ENCODE measurements at regions not wholly inside any gene's neighbourhood (a gene's known extent, or its start where the extent isn't known, plus 50 kb on each side); places are given as distances from the start of the nearest gene placed in this dataset.
"Not testable (repeated sequence)": the region's sequence is repeated elsewhere in the genome, so short reads cannot be mapped to it uniquely, and the experiment has no call there.

DNA sequence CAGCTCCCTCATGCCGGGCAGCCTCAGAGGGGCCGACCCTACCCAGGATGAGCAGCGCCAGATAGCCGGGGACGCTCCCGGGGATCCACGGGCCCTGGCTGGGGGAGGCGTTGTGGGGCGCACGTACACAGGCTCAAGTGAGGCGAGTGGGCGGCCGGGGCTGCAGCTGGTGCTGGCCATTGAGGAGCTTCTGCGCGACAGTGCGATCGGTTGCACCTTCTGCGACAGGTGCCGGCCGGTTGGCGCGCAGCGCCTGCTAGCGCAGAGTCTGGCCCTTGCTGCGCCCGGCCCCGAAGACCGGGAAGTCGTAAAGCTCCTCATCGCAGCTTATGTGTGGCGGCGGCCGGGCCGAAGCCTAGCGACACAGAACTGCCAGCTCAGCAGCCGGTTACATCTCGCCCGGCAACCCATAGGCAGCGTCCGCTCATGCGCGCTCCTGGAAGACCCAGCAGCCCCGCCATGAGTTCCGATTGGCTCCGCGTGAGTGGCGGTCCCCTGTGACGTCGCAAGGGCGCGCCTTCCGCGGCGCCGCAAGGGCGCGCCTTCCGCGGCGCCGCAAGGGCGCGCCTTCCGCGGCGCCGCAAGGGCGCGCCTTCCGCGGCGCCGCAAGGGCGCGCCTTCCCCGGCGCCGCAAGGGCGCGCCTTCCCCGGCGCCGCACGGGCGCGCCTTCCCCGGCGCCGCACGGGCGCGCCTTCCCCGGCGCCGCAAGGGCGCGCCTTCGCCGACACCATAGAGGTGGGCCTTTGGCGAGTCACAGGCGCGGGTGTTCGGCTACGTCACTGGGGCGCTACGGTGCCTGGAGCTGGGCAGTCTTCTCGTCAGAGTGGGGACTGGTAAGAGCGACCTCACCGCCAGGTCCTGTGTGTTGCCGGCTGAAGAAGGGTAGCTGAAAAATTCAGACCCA lies 308.6 kb downstream of the ZNF37A start:
- 95% methylated on average over 103 of the region's 110 CpGs for WGBS

DNA sequence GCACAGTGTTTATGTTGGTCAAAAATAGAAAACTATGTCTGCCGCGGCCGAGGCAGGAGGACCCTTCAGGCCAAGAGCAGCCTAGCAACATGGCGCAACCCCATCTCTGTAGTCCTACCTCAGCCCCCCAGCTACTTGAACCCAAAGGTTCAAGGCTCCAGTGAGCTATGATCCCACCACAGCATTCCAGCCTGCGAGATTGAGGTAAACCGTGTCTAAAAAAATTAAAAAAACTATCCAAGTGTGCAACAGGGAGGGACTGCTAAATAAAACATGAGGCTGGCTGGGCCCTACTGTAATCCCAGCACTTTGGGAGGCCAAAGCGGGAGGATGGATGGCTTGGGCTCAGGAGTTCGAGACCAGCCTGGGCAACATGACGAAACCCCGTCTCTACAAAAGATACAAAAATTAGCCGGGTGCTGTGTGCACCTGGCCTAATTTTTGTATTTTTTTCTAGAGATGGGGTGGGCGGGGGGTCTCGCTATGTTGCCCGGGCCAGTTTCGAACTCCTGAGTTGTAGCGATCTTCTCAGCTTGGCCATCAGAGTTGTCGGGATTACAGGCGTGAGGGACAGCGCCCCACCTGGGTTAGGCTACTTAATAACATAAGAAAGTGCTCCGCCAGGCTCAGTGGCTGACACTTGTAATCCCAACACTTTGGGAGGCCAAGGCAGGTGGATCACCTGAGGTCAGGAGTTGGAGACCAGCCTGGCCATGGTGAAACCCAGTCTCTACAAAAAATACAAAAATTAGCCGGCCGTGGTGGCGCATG lies 309.4 kb downstream of the ZNF37A start:
- not testable (repeated sequence) for H4K8ac ChIP-seq (ENCODE audit: low read length); H3K4me2 ChIP-seq (ENCODE audit: low read length, poor library complexity, severe bottlenecking); H2BK5ac ChIP-seq (ENCODE audit: low read depth, low read length, poor library complexity, severe bottlenecking); H3K27ac ChIP-seq (ENCODE audit: low read length, poor library complexity, severe bottlenecking); H3K36me3 ChIP-seq (ENCODE audit: control insufficient read depth in 1 of 2, insufficient read depth in 2 of 2, low read depth in 1 of 2, low read length in 2 of 2); H3K14ac ChIP-seq (ENCODE audit: low read length in 2 of 2); H2AK5ac ChIP-seq (ENCODE audit: low read length, severe bottlenecking); H3K18ac ChIP-seq (ENCODE audit: low read depth in 1 of 2, low read length in 2 of 2); H2BK12ac ChIP-seq (ENCODE audit: low read length in 2 of 2); H3K4ac ChIP-seq (ENCODE audit: low read depth in 1 of 2, low read length in 2 of 2); H3K27me3 ChIP-seq (ENCODE audit: control insufficient read depth in 1 of 2, insufficient read depth in 1 of 2, low read length in 2 of 2); H2AFZ ChIP-seq (ENCODE audit: low read depth, low read length); H3K9me3 ChIP-seq (ENCODE audit: control insufficient read depth, low read length); H2BK15ac ChIP-seq (ENCODE audit: low read depth, poor library complexity, severe bottlenecking); H3K23ac ChIP-seq (ENCODE audit: low read length in 2 of 2); H3K79me1 ChIP-seq (replicated peaks; ENCODE audit: low read length, poor library complexity, severe bottlenecking); DNase-seq; H4K91ac ChIP-seq (ENCODE audit: low read length); H2BK120ac ChIP-seq (ENCODE audit: low read depth, low read length); H3K4me1 ChIP-seq (ENCODE audit: control insufficient read depth, insufficient read depth, low read depth, low read length)
- Histone ChIP-seq H3K9ac (ENCODE audit: low read length) (peak overlapping the region; percentile 92), H3K4me3 (ENCODE audit: insufficient read depth in 1 of 2, low read depth in 1 of 2, low read length in 2 of 2) (peak overlapping the region in 1 of 2 experiments; percentile 78)
- 86% methylated on average over 20 of the region's 23 CpGs for WGBS

More for the DNA sequence above, 308.6 kb downstream of the ZNF37A start:
- not testable (repeated sequence) for H3K9me3 ChIP-seq (ENCODE audit: control insufficient read depth, low read length); DNase-seq; H4K91ac ChIP-seq (ENCODE audit: low read length); H2BK12ac ChIP-seq (ENCODE audit: low read length in 2 of 2); H3K27ac ChIP-seq (ENCODE audit: low read length, poor library complexity, severe bottlenecking); H2BK120ac ChIP-seq (ENCODE audit: low read depth, low read length); H3K4me1 ChIP-seq (ENCODE audit: control insufficient read depth, insufficient read depth, low read depth, low read length); H3K4me2 ChIP-seq (ENCODE audit: low read length, poor library complexity, severe bottlenecking); H2BK15ac ChIP-seq (ENCODE audit: low read depth, poor library complexity, severe bottlenecking); H2AK5ac ChIP-seq (ENCODE audit: low read length, severe bottlenecking); H3K27me3 ChIP-seq (ENCODE audit: control insufficient read depth in 1 of 2, insufficient read depth in 1 of 2, low read length in 2 of 2); H3K18ac ChIP-seq (ENCODE audit: low read depth in 1 of 2, low read length in 2 of 2); H2AFZ ChIP-seq (ENCODE audit: low read depth, low read length); H3K4ac ChIP-seq (ENCODE audit: low read depth in 1 of 2, low read length in 2 of 2); H4K8ac ChIP-seq (ENCODE audit: low read length); H3K36me3 ChIP-seq (ENCODE audit: control insufficient read depth in 1 of 2, insufficient read depth in 2 of 2, low read depth in 1 of 2, low read length in 2 of 2); H3K79me1 ChIP-seq (replicated peaks; ENCODE audit: low read length, poor library complexity, severe bottlenecking); H3K14ac ChIP-seq (ENCODE audit: low read length in 2 of 2); H3K23ac ChIP-seq (ENCODE audit: low read length in 2 of 2); H2BK5ac ChIP-seq (ENCODE audit: low read depth, low read length, poor library complexity, severe bottlenecking)
- Histone ChIP-seq H3K9ac (ENCODE audit: low read length) (peak overlapping the region; percentile 92), H3K4me3 (ENCODE audit: insufficient read depth in 1 of 2, low read depth in 1 of 2, low read length in 2 of 2) (peak overlapping the region in 1 of 2 experiments; percentile 86)

DNA sequence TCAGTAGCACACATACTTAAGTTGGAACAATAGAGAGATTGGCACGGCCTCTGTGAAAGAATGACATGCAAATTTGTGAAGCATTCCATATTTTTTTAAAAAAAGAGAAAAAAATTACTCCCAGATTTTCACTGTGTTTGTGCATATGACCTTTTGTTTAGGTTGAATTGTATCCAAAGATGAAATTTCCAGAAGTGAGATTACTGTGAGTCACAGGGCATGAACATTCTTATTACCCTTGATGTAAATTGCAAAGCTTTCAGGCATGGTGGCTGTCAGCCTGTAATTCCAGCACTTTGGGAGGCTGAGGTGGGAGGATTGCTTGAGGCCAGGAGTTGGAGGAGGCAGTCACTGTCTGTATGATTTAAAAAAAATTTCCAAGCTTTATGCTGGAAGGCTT lies 329.5 kb downstream of the ZNF37A start:
- H4K8ac ChIP-seq (ENCODE audit: low read length); H3K27me3 ChIP-seq (ENCODE audit: control insufficient read depth in 1 of 2, insufficient read depth in 1 of 2, low read length in 2 of 2); H3K14ac ChIP-seq (ENCODE audit: low read length in 2 of 2); DNase-seq; H3K4me1 ChIP-seq (ENCODE audit: control insufficient read depth, insufficient read depth, low read depth, low read length); H3K36me3 ChIP-seq (ENCODE audit: control insufficient read depth in 1 of 2, insufficient read depth in 2 of 2, low read depth in 1 of 2, low read length in 2 of 2); H2BK12ac ChIP-seq (ENCODE audit: low read length in 2 of 2); H3K4me2 ChIP-seq (ENCODE audit: low read length, poor library complexity, severe bottlenecking); H4K91ac ChIP-seq (ENCODE audit: low read length); H2BK120ac ChIP-seq (ENCODE audit: low read depth, low read length); H2BK15ac ChIP-seq (ENCODE audit: low read depth, poor library complexity, severe bottlenecking); H3K18ac ChIP-seq (ENCODE audit: low read depth in 1 of 2, low read length in 2 of 2); H2AK5ac ChIP-seq (ENCODE audit: low read length, severe bottlenecking); H3K4ac ChIP-seq (ENCODE audit: low read depth in 1 of 2, low read length in 2 of 2); H3K27ac ChIP-seq (ENCODE audit: low read length, poor library complexity, severe bottlenecking); H3K9ac ChIP-seq (ENCODE audit: low read length); H2BK5ac ChIP-seq (ENCODE audit: low read depth, low read length, poor library complexity, severe bottlenecking); H3K23ac ChIP-seq (ENCODE audit: low read length in 2 of 2); H2AFZ ChIP-seq (ENCODE audit: low read depth, low read length); H3K4me3 ChIP-seq (ENCODE audit: insufficient read depth in 1 of 2, low read depth in 1 of 2, low read length in 2 of 2); H3K9me3 ChIP-seq (ENCODE audit: control insufficient read depth, low read length); H3K79me1 ChIP-seq (replicated peaks; ENCODE audit: low read length, poor library complexity, severe bottlenecking): not testable (repeated sequence)
- no CpG with 5 or more reads among the region's 1 CpG for WGBS

DNA sequence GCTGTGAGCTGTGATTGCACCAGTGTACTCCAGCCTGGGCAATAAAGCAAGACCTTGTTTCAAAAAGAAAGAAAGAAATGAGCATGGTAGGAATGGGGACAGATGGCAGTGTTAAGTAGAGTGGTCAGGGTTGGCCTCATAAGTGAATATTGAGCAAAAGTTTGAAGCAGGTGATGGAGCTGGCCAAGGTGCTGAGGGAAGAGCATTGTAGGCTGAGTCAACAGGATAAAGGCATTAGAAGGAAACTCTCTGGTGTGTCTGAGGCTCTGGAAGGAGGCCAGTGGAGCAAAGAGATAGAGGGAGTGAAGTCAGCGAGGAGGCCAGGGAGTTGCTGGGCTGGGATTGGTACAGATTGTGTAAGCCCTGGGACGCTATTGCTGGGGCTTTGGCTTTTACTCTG lies 336.1 kb downstream of the ZNF37A start:
- not testable (repeated sequence) for DNase-seq; H3K36me3 ChIP-seq (ENCODE audit: control insufficient read depth in 1 of 2, insufficient read depth in 2 of 2, low read depth in 1 of 2, low read length in 2 of 2); H2BK5ac ChIP-seq (ENCODE audit: low read depth, low read length, poor library complexity, severe bottlenecking); H4K8ac ChIP-seq (ENCODE audit: low read length); H3K4ac ChIP-seq (ENCODE audit: low read depth in 1 of 2, low read length in 2 of 2); H2AFZ ChIP-seq (ENCODE audit: low read depth, low read length); H2BK15ac ChIP-seq (ENCODE audit: low read depth, poor library complexity, severe bottlenecking); H3K23ac ChIP-seq (ENCODE audit: low read length in 2 of 2); H3K18ac ChIP-seq (ENCODE audit: low read depth in 1 of 2, low read length in 2 of 2); H2AK5ac ChIP-seq (ENCODE audit: low read length, severe bottlenecking); H2BK12ac ChIP-seq (ENCODE audit: low read length in 2 of 2); H3K27me3 ChIP-seq (ENCODE audit: control insufficient read depth in 1 of 2, insufficient read depth in 1 of 2, low read length in 2 of 2); H3K9ac ChIP-seq (ENCODE audit: low read length); H3K4me2 ChIP-seq (ENCODE audit: low read length, poor library complexity, severe bottlenecking); H2BK120ac ChIP-seq (ENCODE audit: low read depth, low read length); H3K14ac ChIP-seq (ENCODE audit: low read length in 2 of 2); H3K9me3 ChIP-seq (ENCODE audit: control insufficient read depth, low read length); H4K91ac ChIP-seq (ENCODE audit: low read length); H3K4me1 ChIP-seq (ENCODE audit: control insufficient read depth, insufficient read depth, low read depth, low read length); H3K79me1 ChIP-seq (replicated peaks; ENCODE audit: low read length, poor library complexity, severe bottlenecking); H3K27ac ChIP-seq (ENCODE audit: low read length, poor library complexity, severe bottlenecking); H3K4me3 ChIP-seq (ENCODE audit: insufficient read depth in 1 of 2, low read depth in 1 of 2, low read length in 2 of 2)
- WGBS, result 78% methylated on average over 1 of the region's 2 CpGs

Data from mesenchymal stem cell (in vitro differentiated cells and primary cell).